GM23248 (cell line): ENCODE measurements at regions not wholly inside any gene's neighbourhood (a gene's known extent, or its start where the extent isn't known, plus 50 kb on each side); places are given as distances from the start of the nearest gene placed in this dataset.

Source experiments
- DNase-seq: peaks from one replicate; pipeline ENCODE4 v3.0.0-alpha.2; 2015
- H2AFZ ChIP-seq: fragments of 200-600 bp; sonication (generic); 2 replicates; pipeline ENCODE4 v1.6.1; 2016; ENCODE audit warnings: antibody characterized with exemption
- H3F3A ChIP-seq: fragments of 200-600 bp; sonication (generic); 2 replicates; pipeline ENCODE4 v1.6.1; 2016; ENCODE audit warnings: mild to moderate bottlenecking, antibody characterized with exemption, mixed run types; ENCODE audit not compliant: insufficient read depth
- H3K27ac ChIP-seq: fragments of 200-600 bp; sonication (generic); 2 replicates; pipeline ENCODE4 v1.5.1; 2016; ENCODE audit warnings: mild to moderate bottlenecking
- H3K27me3 ChIP-seq: fragments of 200-600 bp; sonication (generic); replicated peaks from 2 replicates; pipeline ENCODE4 v1.6.1; 2016; ENCODE audit warnings: mild to moderate bottlenecking; ENCODE audit not compliant: insufficient read depth
- H3K36me3 ChIP-seq: fragments of 200-600 bp; sonication (generic); 2 replicates; pipeline ENCODE4 v1.6.1; 2016; ENCODE audit warnings: low read depth, mild to moderate bottlenecking
- H3K4me1 ChIP-seq: fragments of 200-600 bp; sonication (generic); 2 replicates; pipeline ENCODE4 v1.6.1; 2016; ENCODE audit warnings: mild to moderate bottlenecking; ENCODE audit not compliant: insufficient read depth
- H3K4me2 ChIP-seq: fragments of 200-600 bp; sonication (generic); one replicate; pipeline ENCODE4 v1.6.1; 2016; ENCODE audit warnings: mild to moderate bottlenecking; ENCODE audit not compliant: unreplicated experiment
- H3K4me3 ChIP-seq: fragments of 200-600 bp; sonication (generic); 2 replicates; pipeline ENCODE4 v1.5.1; 2016; ENCODE audit warnings: mild to moderate bottlenecking
- H3K79me2 ChIP-seq: fragments of 200-600 bp; sonication (generic); 2 replicates; pipeline ENCODE4 v1.6.1; 2016; ENCODE audit warnings: mild to moderate bottlenecking; ENCODE audit not compliant: insufficient read depth
- H3K9ac ChIP-seq: fragments of 200-600 bp; sonication (generic); 2 replicates; pipeline ENCODE4 v1.6.1; 2016; ENCODE audit warnings: mild to moderate bottlenecking
- H3K9me2 ChIP-seq: fragments of 200-600 bp; sonication (generic); 2 replicates; pipeline ENCODE4 v1.6.1; 2016; ENCODE audit warnings: mixed run types, mild to moderate bottlenecking, moderate library complexity; ENCODE audit not compliant: insufficient read depth
- H3K9me3 ChIP-seq: fragments of 200-600 bp; sonication (generic); one replicate; pipeline ENCODE4 v1.6.1; 2017; ENCODE audit warnings: low read depth
- H4K20me1 ChIP-seq: fragments of 200-600 bp; sonication (generic); 2 replicates; pipeline ENCODE4 v1.6.0; 2016; ENCODE audit not compliant: insufficient read depth
- EZH2 ChIP-seq: fragments of 200-600 bp; sonication (generic); IDR thresholded peaks from 2 replicates; pipeline ENCODE4 v1.6.1; 2018; ENCODE audit warnings: antibody characterized with exemption, mild to moderate bottlenecking; ENCODE audit not compliant: insufficient read depth, poor library complexity, severe bottlenecking
- EZH2phosphoT487 ChIP-seq: fragments of 200-600 bp; sonication (generic); IDR thresholded peaks from 2 replicates; pipeline ENCODE4 v1.6.1; 2018; ENCODE audit warnings: antibody characterized with exemption, moderate library complexity, mild to moderate bottlenecking, low read depth; ENCODE audit not compliant: insufficient read depth
- WGBS, 2 experiments: methylation state at CpG; one replicate each; pipeline ENCODE4 v1.1.6; 2015 to 2017; ENCODE audit warnings: low lambda C conversion rate in 2 of 2, low coverage in 1 of 2; ENCODE audit errors: missing lambda C conversion rate in 2 of 2; 5-methylcytosine and 5-hydroxymethylcytosine counted together
- in situ Hi-C: fragments of 300-500 bp; cut with MboI; formaldehyde crosslinking; loops from 2 replicates; pipeline ENCODE4 v1.15.0; 2020

DNA sequence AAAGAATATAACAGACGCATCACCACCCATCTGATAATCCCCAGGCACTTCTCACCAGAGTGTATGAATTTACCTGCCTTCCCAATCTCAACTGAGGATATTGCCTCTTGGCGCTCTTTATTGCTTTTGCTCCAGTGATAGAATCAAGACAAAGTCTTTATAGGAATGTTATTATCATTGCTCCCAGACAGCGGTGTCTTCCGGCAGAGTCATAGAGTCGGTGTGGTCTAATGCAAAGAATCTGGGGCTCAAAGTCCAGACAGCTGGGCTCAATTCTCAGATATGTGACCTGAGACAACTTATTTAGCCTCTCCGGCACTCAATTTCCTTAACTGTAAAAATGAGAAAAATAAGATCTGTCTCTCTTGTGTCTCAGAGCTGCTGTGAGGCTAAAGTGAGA, 106.1 kb upstream of the PAK3 start:
- H3K79me2 ChIP-seq = no peaks in the 10 kb centered on the region
- H2AFZ ChIP-seq = no peak overlapping the region
- H3K4me1 ChIP-seq = no peaks in the 10 kb centered on the region
- in situ Hi-C loops = no loop called here
- no peaks in the 10 kb centered on the region for H3K27me3 ChIP-seq
- DNase-seq = no peak
- H3K36me3 ChIP-seq = no peaks in the 10 kb centered on the region
- H3K9me3 ChIP-seq = no peaks in the 10 kb centered on the region
- 82 to 91% methylated on average over 6 of the region's 6 CpGs for WGBS, 2 experiments
- TF ChIP-seq EZH2 (no peak), EZH2phosphoT487 (no peak)
- H3K27ac ChIP-seq = no peak overlapping the region
- no peak overlapping the region for H3K4me3 ChIP-seq
- no peak overlapping the region for H3K4me2 ChIP-seq
- no peaks in the 10 kb centered on the region for H4K20me1 ChIP-seq
- H3F3A ChIP-seq = no peaks in the 10 kb centered on the region
- no peaks in the 10 kb centered on the region for H3K9me2 ChIP-seq
- H3K9ac ChIP-seq = no peak overlapping the region

DNA sequence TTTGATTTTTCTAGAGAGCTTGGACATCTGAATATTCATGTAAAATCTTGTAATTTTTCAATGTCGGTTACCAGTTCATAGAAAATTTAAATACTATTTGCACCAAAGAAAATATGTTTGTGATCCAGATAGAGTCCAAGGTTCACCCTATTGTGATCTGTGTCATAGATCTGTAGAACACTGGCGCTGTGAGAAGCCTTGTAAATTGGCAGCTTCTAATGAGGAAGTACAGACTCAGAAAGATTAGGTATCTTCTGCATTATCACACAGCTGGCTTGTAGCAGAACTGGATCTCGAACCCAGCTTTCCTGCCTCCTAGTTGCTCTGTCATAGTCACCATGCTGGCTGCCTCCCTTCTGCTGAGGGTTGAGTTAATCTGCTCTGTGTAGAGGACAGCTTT, 106.5 kb upstream of the PAK3 start:
- DNase-seq = no peak
- Histone ChIP-seq H3K9ac (no peak overlapping the region), H2AFZ (no peak overlapping the region), H3K4me2 (no peak overlapping the region), H4K20me1 (no peaks in the 10 kb centered on the region), H3K79me2 (no peaks in the 10 kb centered on the region), H3K27me3 (no peaks in the 10 kb centered on the region), H3K36me3 (no peaks in the 10 kb centered on the region), H3K4me1 (no peaks in the 10 kb centered on the region), H3K9me2 (no peaks in the 10 kb centered on the region), H3K27ac (no peak overlapping the region), H3K4me3 (no peak overlapping the region), H3F3A (no peaks in the 10 kb centered on the region), H3K9me3 (no peaks in the 10 kb centered on the region)
- no peak for TF ChIP-seq EZH2phosphoT487
- TF ChIP-seq EZH2 = no peak
- in situ Hi-C loops = no loop called here
- WGBS, 2 experiments = 48 to 75% methylated on average over 2 to 3 of the region's 3 CpGs

GRCh38 chrX:110987292-110987691, 108.7 kb upstream of the PAK3 start:
- WGBS, 2 experiments = 3 to 5% methylated on average over 3 of the region's 3 CpGs
- H3F3A ChIP-seq = no peaks in the 10 kb centered on the region
- in situ Hi-C loops = no loop called here
- TF ChIP-seq EZH2 (no peak), EZH2phosphoT487 (no peak)
- no peaks in the 10 kb centered on the region for H3K79me2 ChIP-seq
- H3K4me1 ChIP-seq = no peaks in the 10 kb centered on the region
- no peaks in the 10 kb centered on the region for H3K27me3 ChIP-seq
- no peaks in the 10 kb centered on the region for H3K9me2 ChIP-seq
- H2AFZ ChIP-seq = no peak overlapping the region
- no peaks in the 10 kb centered on the region for H3K9me3 ChIP-seq
- H3K27ac ChIP-seq = no peak overlapping the region
- no peak overlapping the region for H3K9ac ChIP-seq
- no peak overlapping the region for H3K4me2 ChIP-seq
- H3K36me3 ChIP-seq = no peaks in the 10 kb centered on the region
- H3K4me3 ChIP-seq = no peak overlapping the region
- H4K20me1 ChIP-seq = no peaks in the 10 kb centered on the region
- peak; percentile 6 for DNase-seq

DNA sequence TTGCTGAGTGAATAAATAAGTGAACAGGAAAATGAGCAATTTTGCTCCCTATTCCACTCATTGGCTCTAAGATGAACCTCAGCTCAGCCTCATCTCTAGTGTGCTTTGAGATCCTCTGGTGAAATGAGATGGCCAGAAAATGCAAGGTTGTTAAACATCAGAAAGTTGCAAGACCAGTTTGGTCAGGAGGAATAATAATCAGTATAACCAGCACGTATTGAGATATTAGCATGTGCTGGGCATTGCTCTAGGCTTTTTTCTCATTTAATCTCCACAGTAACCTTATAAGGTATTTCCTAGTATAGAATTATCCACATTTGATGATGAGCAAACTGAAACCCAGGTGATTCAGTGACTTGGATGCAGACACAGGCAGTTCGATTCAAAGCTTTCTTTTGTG, 110.5 kb upstream of the PAK3 start:
- no peak overlapping the region for H3K4me3 ChIP-seq
- H2AFZ ChIP-seq = no peak overlapping the region
- WGBS, 2 experiments = 0 to 2% methylated on average over 2 of the region's 2 CpGs
- no peaks in the 10 kb centered on the region for H3K79me2 ChIP-seq
- no peak overlapping the region for H3K4me2 ChIP-seq
- no peak for DNase-seq
- in situ Hi-C loops = no loop called here
- H3K9me3 ChIP-seq = no peaks in the 10 kb centered on the region
- TF ChIP-seq EZH2 (no peak), EZH2phosphoT487 (no peak)
- H3K9me2 ChIP-seq = no peaks in the 10 kb centered on the region
- no peaks in the 10 kb centered on the region for H3K4me1 ChIP-seq
- H3K9ac ChIP-seq = no peak overlapping the region
- H3F3A ChIP-seq = no peaks in the 10 kb centered on the region
- no peaks in the 10 kb centered on the region for H3K27me3 ChIP-seq
- no peak overlapping the region for H3K27ac ChIP-seq
- H4K20me1 ChIP-seq = no peaks in the 10 kb centered on the region
- H3K36me3 ChIP-seq = no peaks in the 10 kb centered on the region

DNA sequence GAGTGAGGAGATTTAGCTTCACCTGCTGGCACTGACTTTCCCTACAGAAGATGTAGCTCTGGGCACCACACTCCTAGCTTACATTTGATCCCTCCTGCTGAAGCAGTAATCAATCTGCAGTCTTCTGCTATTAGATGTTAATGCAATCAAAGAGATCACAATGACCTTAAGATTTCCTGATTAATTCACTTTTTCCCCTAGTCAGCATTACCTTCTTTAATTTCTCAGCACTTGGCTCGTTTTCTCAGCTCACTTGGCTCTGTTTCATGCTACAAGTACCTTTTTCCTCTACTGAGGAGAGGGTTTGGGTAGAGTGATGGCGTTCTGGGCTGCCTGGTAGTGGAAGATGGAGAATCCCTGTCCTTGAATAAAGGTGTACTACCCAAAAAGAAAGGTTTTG, 113.0 kb upstream of the PAK3 start:
- Histone ChIP-seq H2AFZ (no peak overlapping the region), H3K4me3 (no peak overlapping the region), H3K9me3 (no peaks in the 10 kb centered on the region), H4K20me1 (no peaks in the 10 kb centered on the region), H3K4me2 (no peak overlapping the region), H3F3A (no peaks in the 10 kb centered on the region), H3K4me1 (no peaks in the 10 kb centered on the region), H3K27me3 (no peaks in the 10 kb centered on the region), H3K9ac (no peak overlapping the region), H3K79me2 (no peaks in the 10 kb centered on the region), H3K36me3 (no peaks in the 10 kb centered on the region), H3K9me2 (no peaks in the 10 kb centered on the region), H3K27ac (no peak overlapping the region)
- in situ Hi-C loops = no loop called here
- no peak for DNase-seq
- TF ChIP-seq EZH2phosphoT487 (no peak), EZH2 (no peak)
- 14 to 22% methylated on average over 2 of the region's 2 CpGs for WGBS, 2 experiments
